ENCODE measurements at regions not wholly inside any gene's neighbourhood (a gene's known extent, or its start where the extent isn't known, plus 50 kb on each side); places are given as distances from the start of the nearest gene placed in this dataset.

DNA sequence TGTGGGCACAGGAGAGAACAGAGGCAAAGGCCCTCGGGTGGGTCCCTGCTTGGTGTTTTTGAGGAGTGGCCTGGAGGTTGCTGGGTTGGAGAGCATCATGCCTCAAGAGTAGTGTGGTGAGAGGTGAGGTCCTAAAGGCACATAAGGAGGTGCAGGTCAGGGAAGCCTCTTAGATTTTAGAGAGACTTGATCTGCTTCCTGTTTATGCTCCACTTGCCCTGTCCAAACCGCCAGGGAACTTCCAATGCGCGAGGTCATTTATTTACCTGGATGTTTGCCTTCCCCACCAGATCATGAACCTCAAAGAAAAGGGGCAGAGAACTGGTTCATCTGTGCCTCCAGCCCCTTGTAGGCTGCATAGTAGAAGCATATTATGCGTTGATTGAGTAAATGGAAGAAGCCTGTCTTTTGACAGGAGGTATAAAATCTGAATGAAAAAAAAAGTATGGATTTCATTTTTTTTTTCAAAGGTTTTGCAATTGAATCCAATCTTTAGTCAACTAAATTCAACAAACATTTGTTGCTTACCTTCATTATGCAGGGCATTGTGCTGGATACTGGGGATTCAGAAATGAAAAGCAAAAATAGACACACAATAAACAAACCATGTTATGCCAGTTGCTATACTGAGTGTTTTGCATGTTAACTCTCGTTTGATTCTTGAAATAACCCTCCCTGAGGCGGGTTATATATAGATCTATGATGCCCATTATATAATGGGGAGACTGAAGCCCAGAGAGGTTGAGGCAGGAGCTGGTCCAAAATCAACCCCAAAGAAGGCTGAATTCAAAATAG, 485.2 kb downstream of the VRK1 start:
- TF ChIP-seq KLF7 (tag by site-specific recombination; IDR thresholded peaks at IDR 0.05; ENCODE audit: borderline replicate concordance) (no peak), ZNF571 (tag by site-specific recombination; IDR thresholded peaks at IDR 0.05) (no peak), CTCF (tag by site-specific recombination; IDR thresholded peaks at IDR 0.05) (no peak), GLI2 (tag by site-specific recombination; IDR thresholded peaks at IDR 0.05; ENCODE audit: borderline replicate concordance, low read depth) (no peak), MEIS1 (CRISPR knock-in tag; IDR thresholded peaks at IDR 0.05; ENCODE audit: borderline replicate concordance) (no peak), ZNF707 (tag by site-specific recombination; IDR thresholded peaks at IDR 0.05) (no peak), IKZF3 (tag by site-specific recombination; IDR thresholded peaks at IDR 0.05) (no peak), REST (tag by site-specific recombination; IDR thresholded peaks at IDR 0.05) (no peak), ZNF654 (tag by site-specific recombination; IDR thresholded peaks at IDR 0.05; ENCODE audit: low read depth) (no peak)
- TF ChIP-seq, protein P1, sequence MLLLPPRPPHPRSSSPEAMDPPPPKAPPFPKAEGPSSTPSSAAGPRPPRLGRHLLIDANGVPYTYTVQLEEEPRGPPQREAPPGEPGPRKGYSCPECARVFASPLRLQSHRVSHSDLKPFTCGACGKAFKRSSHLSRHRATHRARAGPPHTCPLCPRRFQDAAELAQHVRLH (tag by site-specific recombination; IDR thresholded peaks at IDR 0.05): no peak
- TF ChIP-seq, protein P2, sequence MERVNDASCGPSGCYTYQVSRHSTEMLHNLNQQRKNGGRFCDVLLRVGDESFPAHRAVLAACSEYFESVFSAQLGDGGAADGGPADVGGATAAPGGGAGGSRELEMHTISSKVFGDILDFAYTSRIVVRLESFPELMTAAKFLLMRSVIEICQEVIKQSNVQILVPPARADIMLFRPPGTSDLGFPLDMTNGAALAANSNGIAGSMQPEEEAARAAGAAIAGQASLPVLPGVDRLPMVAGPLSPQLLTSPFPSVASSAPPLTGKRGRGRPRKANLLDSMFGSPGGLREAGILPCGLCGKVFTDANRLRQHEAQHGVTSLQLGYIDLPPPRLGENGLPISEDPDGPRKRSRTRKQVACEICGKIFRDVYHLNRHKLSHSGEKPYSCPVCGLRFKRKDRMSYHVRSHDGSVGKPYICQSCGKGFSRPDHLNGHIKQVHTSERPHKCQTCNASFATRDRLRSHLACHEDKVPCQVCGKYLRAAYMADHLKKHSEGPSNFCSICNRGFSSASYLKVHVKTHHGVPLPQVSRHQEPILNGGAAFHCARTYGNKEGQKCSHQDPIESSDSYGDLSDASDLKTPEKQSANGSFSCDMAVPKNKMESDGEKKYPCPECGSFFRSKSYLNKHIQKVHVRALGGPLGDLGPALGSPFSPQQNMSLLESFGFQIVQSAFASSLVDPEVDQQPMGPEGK (tag by site-specific recombination; IDR thresholded peaks at IDR 0.05): no peak
